ENCODE measurements at regions not wholly inside any gene's neighbourhood (a gene's known extent, or its start where the extent isn't known, plus 50 kb on each side); places are given as distances from the start of the nearest gene placed in this dataset.

- no peak overlapping the region for H3K4me3 ChIP-seq (ENCODE audit: low read length)
- no peaks in the 10 kb centered on the region for H3K27me3 ChIP-seq (replicated peaks; ENCODE audit: control insufficient read depth, insufficient read depth, low read length)
- no peak overlapping the region for H3K9ac ChIP-seq (ENCODE audit: low read length)
- peaks cover 3% of the 10 kb centered on the region for H3K9me3 ChIP-seq (ENCODE audit: control insufficient read depth, low read length)
- H3K4me1 ChIP-seq (ENCODE audit: control insufficient read depth, insufficient read depth, low read length): no peaks in the 10 kb centered on the region
- DNase-seq (ENCODE audit: low read depth): no peak
- H3K36me3 ChIP-seq (ENCODE audit: control insufficient read depth, insufficient read depth, low read length, severe bottlenecking): no peaks in the 10 kb centered on the region
These were observed 630.0 kb upstream of the LMO3 start for GRCh38 chr12:17235996-17236395.

- no peaks in the 10 kb centered on the region for H3K36me3 ChIP-seq (ENCODE audit: control insufficient read depth, insufficient read depth, low read length, severe bottlenecking)
- DNase-seq (ENCODE audit: low read depth): no peak
- H3K4me1 ChIP-seq (ENCODE audit: control insufficient read depth, insufficient read depth, low read length): no peaks in the 10 kb centered on the region
- no peaks in the 10 kb centered on the region for H3K27me3 ChIP-seq (replicated peaks; ENCODE audit: control insufficient read depth, insufficient read depth, low read length)
- H3K4me3 ChIP-seq (ENCODE audit: low read length): no peak overlapping the region
- H3K9me3 ChIP-seq (ENCODE audit: control insufficient read depth, low read length): no peaks in the 10 kb centered on the region
- no peak overlapping the region for H3K9ac ChIP-seq (ENCODE audit: low read length)
These were observed 610.0 kb upstream of the LMO3 start for GRCh38 chr12:17215759-17216570.

- Histone ChIP-seq H3K36me3 (ENCODE audit: control insufficient read depth, insufficient read depth, low read length, severe bottlenecking) (no peaks in the 10 kb centered on the region), H3K9me3 (ENCODE audit: control insufficient read depth, low read length) (peaks cover 3% of the 10 kb centered on the region), H3K27me3 (replicated peaks; ENCODE audit: control insufficient read depth, insufficient read depth, low read length) (no peaks in the 10 kb centered on the region), H3K9ac (ENCODE audit: low read length) (no peak overlapping the region), H3K4me3 (ENCODE audit: low read length) (no peak overlapping the region), H3K4me1 (ENCODE audit: control insufficient read depth, insufficient read depth, low read length) (no peaks in the 10 kb centered on the region)
- no peak for DNase-seq (ENCODE audit: low read depth)
These were observed 609.0 kb upstream of the LMO3 start for GRCh38 chr12:17214929-17215328.

GRCh38 chr12:17206553-17206952 is 600.6 kb upstream of the LMO3 start:
- Histone ChIP-seq H3K9ac (ENCODE audit: low read length) (no peak overlapping the region), H3K4me1 (ENCODE audit: control insufficient read depth, insufficient read depth, low read length) (no peaks in the 10 kb centered on the region), H3K27me3 (replicated peaks; ENCODE audit: control insufficient read depth, insufficient read depth, low read length) (no peaks in the 10 kb centered on the region), H3K9me3 (ENCODE audit: control insufficient read depth, low read length) (peaks cover 8% of the 10 kb centered on the region), H3K36me3 (ENCODE audit: control insufficient read depth, insufficient read depth, low read length, severe bottlenecking) (no peaks in the 10 kb centered on the region), H3K4me3 (ENCODE audit: low read length) (no peak overlapping the region)
- no peak for DNase-seq (ENCODE audit: low read depth)

- Histone ChIP-seq H3K27me3 (replicated peaks; ENCODE audit: control insufficient read depth, insufficient read depth, low read length) (no peaks in the 10 kb centered on the region), H3K4me1 (ENCODE audit: control insufficient read depth, insufficient read depth, low read length) (no peaks in the 10 kb centered on the region), H3K9me3 (ENCODE audit: control insufficient read depth, low read length) (peaks cover 3% of the 10 kb centered on the region), H3K4me3 (ENCODE audit: low read length) (no peak overlapping the region), H3K9ac (ENCODE audit: low read length) (no peak overlapping the region), H3K36me3 (ENCODE audit: control insufficient read depth, insufficient read depth, low read length, severe bottlenecking) (no peaks in the 10 kb centered on the region)
- DNase-seq (ENCODE audit: low read depth): no peak
These were observed 598.5 kb upstream of the LMO3 start for GRCh38 chr12:17204289-17205054.

- Histone ChIP-seq H3K4me1 (ENCODE audit: control insufficient read depth, insufficient read depth, low read length) (no peaks in the 10 kb centered on the region), H3K27me3 (replicated peaks; ENCODE audit: control insufficient read depth, insufficient read depth, low read length) (no peaks in the 10 kb centered on the region), H3K36me3 (ENCODE audit: control insufficient read depth, insufficient read depth, low read length, severe bottlenecking) (no peaks in the 10 kb centered on the region), H3K9ac (ENCODE audit: low read length) (no peak overlapping the region), H3K4me3 (ENCODE audit: low read length) (no peak overlapping the region), H3K9me3 (ENCODE audit: control insufficient read depth, low read length) (peaks cover 3% of the 10 kb centered on the region)
- DNase-seq (ENCODE audit: low read depth): no peak
These were observed 597.5 kb upstream of the LMO3 start for GRCh38 chr12:17203497-17203896.

GRCh38 chr12:17197971-17198370 is 592.0 kb upstream of the LMO3 start:
- no peaks in the 10 kb centered on the region for H3K27me3 ChIP-seq (replicated peaks; ENCODE audit: control insufficient read depth, insufficient read depth, low read length)
- H3K9ac ChIP-seq (ENCODE audit: low read length): no peak overlapping the region
- H3K4me3 ChIP-seq (ENCODE audit: low read length): no peak overlapping the region

GRCh38 chr12:17192721-17193120 is 586.8 kb upstream of the LMO3 start:
- H3K4me1 ChIP-seq (ENCODE audit: control insufficient read depth, insufficient read depth, low read length): no peaks in the 10 kb centered on the region
- DNase-seq (ENCODE audit: low read depth): no peak
- H3K9me3 ChIP-seq (ENCODE audit: control insufficient read depth, low read length): peaks cover 6% of the 10 kb centered on the region
- no peaks in the 10 kb centered on the region for H3K36me3 ChIP-seq (ENCODE audit: control insufficient read depth, insufficient read depth, low read length, severe bottlenecking)
- H3K4me3 ChIP-seq (ENCODE audit: low read length): no peak overlapping the region
- H3K9ac ChIP-seq (ENCODE audit: low read length): no peak overlapping the region
- no peaks in the 10 kb centered on the region for H3K27me3 ChIP-seq (replicated peaks; ENCODE audit: control insufficient read depth, insufficient read depth, low read length)

More at GRCh38 chr12:17197971-17198370, 592.0 kb upstream of the LMO3 start:
- H3K4me1 ChIP-seq (ENCODE audit: control insufficient read depth, insufficient read depth, low read length): no peaks in the 10 kb centered on the region
- H3K9me3 ChIP-seq (ENCODE audit: control insufficient read depth, low read length): no peaks in the 10 kb centered on the region
- no peaks in the 10 kb centered on the region for H3K36me3 ChIP-seq (ENCODE audit: control insufficient read depth, insufficient read depth, low read length, severe bottlenecking)
- no peak for DNase-seq (ENCODE audit: low read depth)

- DNase-seq (ENCODE audit: low read depth): no peak
- H3K4me3 ChIP-seq (ENCODE audit: low read length): no peak overlapping the region
- no peaks in the 10 kb centered on the region for H3K36me3 ChIP-seq (ENCODE audit: control insufficient read depth, insufficient read depth, low read length, severe bottlenecking)
- peaks cover 15% of the 10 kb centered on the region for H3K9me3 ChIP-seq (ENCODE audit: control insufficient read depth, low read length)
- H3K4me1 ChIP-seq (ENCODE audit: control insufficient read depth, insufficient read depth, low read length): no peaks in the 10 kb centered on the region
- H3K27me3 ChIP-seq (replicated peaks; ENCODE audit: control insufficient read depth, insufficient read depth, low read length): no peaks in the 10 kb centered on the region
- H3K9ac ChIP-seq (ENCODE audit: low read length): no peak overlapping the region
These were observed 563.9 kb upstream of the LMO3 start for GRCh38 chr12:17169726-17170471.

- Histone ChIP-seq H3K4me1 (ENCODE audit: control insufficient read depth, insufficient read depth, low read length) (no peaks in the 10 kb centered on the region), H3K36me3 (ENCODE audit: control insufficient read depth, insufficient read depth, low read length, severe bottlenecking) (no peaks in the 10 kb centered on the region), H3K9me3 (ENCODE audit: control insufficient read depth, low read length) (no peaks in the 10 kb centered on the region), H3K9ac (ENCODE audit: low read length) (no peak overlapping the region), H3K27me3 (replicated peaks; ENCODE audit: control insufficient read depth, insufficient read depth, low read length) (no peaks in the 10 kb centered on the region), H3K4me3 (ENCODE audit: low read length) (no peak overlapping the region)
- DNase-seq (ENCODE audit: low read depth): no peak
These were observed 553.7 kb upstream of the LMO3 start for GRCh38 chr12:17159506-17160300.
